ENCODE measurements at regions not wholly inside any gene's neighbourhood (a gene's known extent, or its start where the extent isn't known, plus 50 kb on each side); places are given as distances from the start of the nearest gene placed in this dataset.

- H3K36me3 Mint-ChIP-seq: peaks cover 0 to 10% (median 0%) of the 10 kb centered on the region in 3 donors
- H3K4me1 Mint-ChIP-seq: no peaks in the 10 kb centered on the region
- H3K27ac Mint-ChIP-seq: no peak overlapping the region
- peaks cover 6 to 26% (median 8%) of the 10 kb centered on the region in 3 donors for H3K27me3 Mint-ChIP-seq (ENCODE audit: low read depth in 3 of 3)
- H3K4me3 Mint-ChIP-seq: no peak overlapping the region
- H3K9me3 Mint-ChIP-seq: peaks cover 0 to 1% (median 0%) of the 10 kb centered on the region in 6 donors
- DNase-seq: no peak
These were observed 62.1 kb upstream of the TEKT1 start for GRCh38 chr17:6893382-6894205.

GRCh38 chr17:6894206-6894528 is 62.6 kb upstream of the TEKT1 start:
- no peaks in the 10 kb centered on the region for H3K4me1 Mint-ChIP-seq
- H3K4me3 Mint-ChIP-seq: no peak overlapping the region
- no peak overlapping the region for H3K27ac Mint-ChIP-seq
- peaks cover 0 to 15% (median 0%) of the 10 kb centered on the region in 3 donors for H3K36me3 Mint-ChIP-seq
- peak in 1 of 3 donors; percentile 17 for DNase-seq
- peaks cover 6 to 21% (median 9%) of the 10 kb centered on the region in 3 donors for H3K27me3 Mint-ChIP-seq (ENCODE audit: low read depth in 3 of 3)
- no peaks in the 10 kb centered on the region for H3K9me3 Mint-ChIP-seq

- DNase-seq: no peak
- Mint-ChIP-seq H3K4me1 (peaks cover 3 to 10% of the 10 kb centered on the region in 2 donors), H3K36me3 (peaks cover 0 to 21% (median 3%) of the 10 kb centered on the region in 3 donors), H3K4me3 (no peak overlapping the region), H3K27ac (no peak overlapping the region), H3K9me3 (no peaks in the 10 kb centered on the region), H3K27me3 (ENCODE audit: low read depth in 3 of 3) (peaks cover 0 to 12% (median 5%) of the 10 kb centered on the region in 3 donors)
These were observed 69.6 kb upstream of the TEKT1 start for GRCh38 chr17:6901086-6901485.

- no peak for DNase-seq
- Mint-ChIP-seq H3K9me3 (no peaks in the 10 kb centered on the region), H3K4me3 (no peak overlapping the region), H3K27ac (no peak overlapping the region), H3K4me1 (peaks cover 3 to 10% of the 10 kb centered on the region in 2 donors), H3K36me3 (peaks cover 0 to 11% (median 3%) of the 10 kb centered on the region in 3 donors), H3K27me3 (ENCODE audit: low read depth in 3 of 3) (peaks cover 0 to 2% (median 0%) of the 10 kb centered on the region in 3 donors)
These were observed 71.9 kb upstream of the TEKT1 start for GRCh38 chr17:6903326-6903900.

- Mint-ChIP-seq H3K36me3 (peaks cover 0 to 3% (median 0%) of the 10 kb centered on the region in 3 donors), H3K27ac (peak overlapping the region in 1 of 6 donors; percentile 40), H3K4me3 (no peak overlapping the region)
These were observed 77.3 kb upstream of the TEKT1 start for GRCh38 chr17:6908807-6909206.

GRCh38 chr17:6910987-6911603 is 79.6 kb upstream of the TEKT1 start:
- Mint-ChIP-seq H3K4me3 (no peak overlapping the region), H3K27ac (no peak overlapping the region), H3K36me3 (peaks cover 0 to 3% (median 0%) of the 10 kb centered on the region in 3 donors), H3K9me3 (no peaks in the 10 kb centered on the region), H3K4me1 (peaks cover 13 to 17% of the 10 kb centered on the region in 2 donors), H3K27me3 (ENCODE audit: low read depth in 3 of 3) (peaks cover 5 to 10% (median 6%) of the 10 kb centered on the region in 3 donors)
- DNase-seq: peak; percentile 13 to 43 (median 39)

More at GRCh38 chr17:6908807-6909206, 77.3 kb upstream of the TEKT1 start:
- Mint-ChIP-seq H3K27me3 (ENCODE audit: low read depth in 3 of 3) (peaks cover 0 to 4% (median 2%) of the 10 kb centered on the region in 3 donors), H3K9me3 (no peaks in the 10 kb centered on the region), H3K4me1 (peaks cover 6 to 9% of the 10 kb centered on the region in 2 donors)
- no peak for DNase-seq

- H3K27me3 Mint-ChIP-seq (ENCODE audit: low read depth in 3 of 3): peaks cover 5 to 12% (median 6%) of the 10 kb centered on the region in 3 donors
- no peaks in the 10 kb centered on the region for H3K9me3 Mint-ChIP-seq
- H3K27ac Mint-ChIP-seq: no peak overlapping the region
- H3K4me3 Mint-ChIP-seq: no peak overlapping the region
- DNase-seq: no peak
- peaks cover 0 to 3% (median 0%) of the 10 kb centered on the region in 3 donors for H3K36me3 Mint-ChIP-seq
- peaks cover 13 to 17% of the 10 kb centered on the region in 2 donors for H3K4me1 Mint-ChIP-seq
These were observed 80.9 kb upstream of the TEKT1 start for GRCh38 chr17:6912110-6913051.

- Mint-ChIP-seq H3K27me3 (ENCODE audit: low read depth in 3 of 3) (peaks cover 5 to 12% (median 6%) of the 10 kb centered on the region in 3 donors), H3K36me3 (peaks cover 0 to 3% (median 0%) of the 10 kb centered on the region in 3 donors), H3K27ac (no peak overlapping the region), H3K9me3 (no peaks in the 10 kb centered on the region), H3K4me1 (peaks cover 13 to 17% of the 10 kb centered on the region in 2 donors), H3K4me3 (peak overlapping the region; percentile 70 to 89 (median 72))
- peak; percentile 54 to 58 (median 56) for DNase-seq
These were observed 82.0 kb upstream of the ALOX12 start for GRCh38 chr17:6913608-6914443.

- no peak for DNase-seq
- Mint-ChIP-seq H3K4me1 (peaks cover 13 to 17% of the 10 kb centered on the region in 2 donors), H3K27me3 (ENCODE audit: low read depth in 3 of 3) (peaks cover 5 to 12% (median 6%) of the 10 kb centered on the region in 3 donors), H3K36me3 (peaks cover 0 to 3% (median 0%) of the 10 kb centered on the region in 3 donors), H3K9me3 (no peaks in the 10 kb centered on the region), H3K27ac (no peak overlapping the region), H3K4me3 (peak overlapping the region in 1 of 5 donors; percentile 6)
These were observed 81.1 kb upstream of the ALOX12 start for GRCh38 chr17:6914711-6915110.

GRCh38 chr17:6915620-6916019 is 80.2 kb upstream of the ALOX12 start:
- no peak overlapping the region for H3K27ac Mint-ChIP-seq
- H3K9me3 Mint-ChIP-seq: no peaks in the 10 kb centered on the region
- peaks cover 13 to 17% of the 10 kb centered on the region in 2 donors for H3K4me1 Mint-ChIP-seq
- no peak overlapping the region for H3K4me3 Mint-ChIP-seq
- peaks cover 0 to 3% (median 0%) of the 10 kb centered on the region in 3 donors for H3K36me3 Mint-ChIP-seq
- H3K27me3 Mint-ChIP-seq (ENCODE audit: low read depth in 3 of 3): peaks cover 5 to 12% (median 6%) of the 10 kb centered on the region in 3 donors
- no peak for DNase-seq

- peaks cover 0 to 10% (median 5%) of the 10 kb centered on the region in 3 donors for H3K27me3 Mint-ChIP-seq (ENCODE audit: low read depth in 3 of 3)
These were observed 76.7 kb upstream of the ALOX12 start for GRCh38 chr17:6919158-6919557.

GRCh38 chr17:6923385-6923784 is 72.5 kb upstream of the ALOX12 start:
- peaks cover 13 to 19% (median 15%) of the 10 kb centered on the region in 3 donors for H3K36me3 Mint-ChIP-seq
- peaks cover 2 to 5% of the 10 kb centered on the region in 2 donors for H3K4me1 Mint-ChIP-seq
- H3K9me3 Mint-ChIP-seq: peaks cover 0 to 2% (median 0%) of the 10 kb centered on the region in 6 donors
- H3K27me3 Mint-ChIP-seq (ENCODE audit: low read depth in 3 of 3): peaks cover 2 to 5% (median 2%) of the 10 kb centered on the region in 3 donors
- H3K4me3 Mint-ChIP-seq: no peak overlapping the region
- no peak for DNase-seq
- no peak overlapping the region for H3K27ac Mint-ChIP-seq

More at GRCh38 chr17:6919158-6919557, 76.7 kb upstream of the ALOX12 start:
- Mint-ChIP-seq H3K4me1 (peaks cover 4 to 5% of the 10 kb centered on the region in 2 donors), H3K27ac (no peak overlapping the region), H3K9me3 (no peaks in the 10 kb centered on the region), H3K36me3 (peaks cover 8 to 11% (median 9%) of the 10 kb centered on the region in 3 donors), H3K4me3 (no peak overlapping the region)
- no peak for DNase-seq
